SW 1271 (cell line): ENCODE measurements at regions not wholly inside any gene's neighbourhood (a gene's known extent, or its start where the extent isn't known, plus 50 kb on each side); places are given as distances from the start of the nearest gene placed in this dataset.

Source experiments
- DNase-seq, 2 experiments: peaks; one replicate each; lab custom pipeline; 2025; lab: John Stamatoyannopoulos, UW

DNA sequence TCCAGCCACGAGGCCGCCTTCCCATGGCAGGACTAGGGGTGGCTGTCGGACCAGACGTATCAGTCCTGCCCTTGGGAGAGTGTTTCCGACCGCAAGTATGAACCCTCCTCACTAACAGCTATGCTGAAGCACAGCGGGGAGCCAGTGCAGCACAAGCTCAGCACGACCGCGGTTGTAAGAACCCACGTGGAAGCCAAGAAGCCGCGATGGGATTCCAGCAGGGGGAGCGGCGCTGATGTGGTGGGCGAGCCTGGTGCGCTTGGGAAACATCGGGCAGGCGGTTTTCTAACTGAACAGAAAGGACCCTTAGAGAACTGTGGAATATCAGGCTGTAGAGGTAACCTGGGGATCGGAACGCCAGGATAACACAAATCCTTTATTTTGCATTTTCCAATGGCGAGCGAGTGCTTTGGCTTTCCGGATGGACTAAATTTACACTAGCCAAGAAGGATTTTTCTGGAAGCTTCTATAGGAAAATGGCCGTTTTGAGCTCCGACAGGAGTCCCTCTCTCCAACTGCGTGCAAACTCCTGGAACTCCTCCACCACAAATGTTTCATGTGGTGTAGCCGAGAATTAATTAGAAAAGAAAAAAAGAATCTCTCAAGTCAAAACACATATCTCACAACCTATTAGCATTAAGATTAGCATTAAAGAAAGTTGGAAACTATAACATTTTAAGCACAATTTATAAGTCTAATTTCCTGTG is 132.0 kb upstream of the MYCN start:
- DNase-seq = no peak

GRCh38 chr2:15808944-15809343 is 131.4 kb upstream of the MYCN start:
- DNase-seq = no peak

- DNase-seq = no peak
Observed at GRCh38 chr2:15809404-15809803, 130.9 kb upstream of the MYCN start.

- no peak for DNase-seq
Observed at GRCh38 chr2:15810477-15811150, 129.7 kb upstream of the MYCN start.

DNA sequence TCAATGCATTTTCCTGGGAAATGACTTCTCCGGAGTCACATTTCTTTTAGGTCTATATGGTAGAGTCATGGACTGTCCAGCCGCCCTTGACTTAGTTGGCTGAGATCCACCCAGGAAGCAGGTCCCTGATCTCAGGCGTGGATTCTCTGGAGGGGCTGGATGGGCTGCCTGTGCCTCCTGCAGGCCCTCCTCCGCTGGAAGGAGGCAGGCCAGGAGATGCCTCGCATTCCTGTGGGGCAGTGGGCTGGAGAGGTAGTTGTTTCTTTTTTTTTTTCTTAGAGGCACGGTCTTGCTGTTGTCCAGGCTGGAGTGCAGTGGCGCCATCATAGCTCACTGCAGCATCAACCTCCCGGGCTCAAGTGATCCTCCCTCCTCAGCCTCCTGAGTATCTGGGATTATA is 129.0 kb upstream of the MYCN start:
- DNase-seq = no peak

- DNase-seq = no peak
Observed at GRCh38 chr2:15812187-15812780, 128.1 kb upstream of the MYCN start.

DNA sequence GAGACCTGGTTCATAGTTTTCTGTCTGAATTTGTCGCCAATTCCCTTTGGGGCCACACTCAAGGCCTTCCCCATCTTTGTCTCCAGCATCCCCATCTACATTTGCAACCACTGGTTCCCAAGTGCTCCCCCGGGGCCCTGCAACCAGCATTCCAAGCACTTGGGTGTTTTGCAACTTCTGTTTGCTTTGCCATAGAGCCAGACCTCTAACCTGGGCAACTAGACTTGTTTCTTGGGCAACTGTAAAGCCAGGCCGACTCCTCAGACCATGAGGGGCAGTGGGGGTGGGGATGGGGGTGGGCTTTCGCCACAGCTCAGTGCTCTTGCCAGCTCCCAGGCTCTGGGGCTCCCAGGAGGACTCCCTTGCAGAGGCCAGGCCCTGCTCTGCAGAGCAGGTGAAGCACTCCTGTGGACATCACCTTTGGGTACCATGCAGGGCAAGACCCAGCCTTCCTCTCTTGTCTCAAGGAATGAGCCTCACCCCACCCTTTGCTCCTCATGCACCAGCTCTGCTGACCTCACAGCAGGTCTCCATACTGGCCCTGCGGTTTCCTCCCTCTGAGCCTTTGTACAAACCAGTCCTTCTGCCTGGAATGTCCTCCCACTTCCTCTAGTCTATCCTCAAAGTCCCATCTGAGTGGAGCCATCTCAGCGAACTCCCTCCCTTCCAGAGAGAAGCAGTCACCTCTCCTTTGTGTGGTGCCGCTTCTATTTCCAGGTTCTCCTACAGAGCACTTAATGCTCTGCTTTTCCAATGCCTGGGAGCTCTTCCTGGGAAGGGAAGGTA is 126.7 kb upstream of the MYCN start:
- DNase-seq = no peak

DNA sequence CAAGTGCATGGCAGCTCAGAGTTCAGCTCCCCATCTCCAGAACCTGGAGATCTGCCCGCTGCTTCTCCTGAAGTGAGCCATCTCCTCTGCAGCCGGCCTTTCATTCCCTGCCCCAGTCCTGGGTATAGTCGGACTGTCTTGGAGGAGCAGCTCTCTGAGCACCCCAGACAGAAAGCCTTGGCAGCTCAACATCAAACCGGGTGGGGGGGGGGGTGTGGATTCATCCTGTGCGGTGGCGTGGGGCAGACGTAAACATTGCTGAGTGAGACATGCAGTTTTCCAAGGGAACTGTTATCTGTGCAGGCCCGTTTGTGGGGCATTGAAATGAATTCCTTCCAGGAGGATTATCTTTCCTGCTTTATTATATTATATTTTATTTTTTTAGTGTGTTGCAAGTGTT is 125.9 kb upstream of the MYCN start:
- no peak for DNase-seq

GRCh38 chr2:15814946-15815345 is 125.4 kb upstream of the MYCN start:
- no peak for DNase-seq

- no peak for DNase-seq
Observed at GRCh38 chr2:15816226-15816625, 124.1 kb upstream of the MYCN start.

DNA sequence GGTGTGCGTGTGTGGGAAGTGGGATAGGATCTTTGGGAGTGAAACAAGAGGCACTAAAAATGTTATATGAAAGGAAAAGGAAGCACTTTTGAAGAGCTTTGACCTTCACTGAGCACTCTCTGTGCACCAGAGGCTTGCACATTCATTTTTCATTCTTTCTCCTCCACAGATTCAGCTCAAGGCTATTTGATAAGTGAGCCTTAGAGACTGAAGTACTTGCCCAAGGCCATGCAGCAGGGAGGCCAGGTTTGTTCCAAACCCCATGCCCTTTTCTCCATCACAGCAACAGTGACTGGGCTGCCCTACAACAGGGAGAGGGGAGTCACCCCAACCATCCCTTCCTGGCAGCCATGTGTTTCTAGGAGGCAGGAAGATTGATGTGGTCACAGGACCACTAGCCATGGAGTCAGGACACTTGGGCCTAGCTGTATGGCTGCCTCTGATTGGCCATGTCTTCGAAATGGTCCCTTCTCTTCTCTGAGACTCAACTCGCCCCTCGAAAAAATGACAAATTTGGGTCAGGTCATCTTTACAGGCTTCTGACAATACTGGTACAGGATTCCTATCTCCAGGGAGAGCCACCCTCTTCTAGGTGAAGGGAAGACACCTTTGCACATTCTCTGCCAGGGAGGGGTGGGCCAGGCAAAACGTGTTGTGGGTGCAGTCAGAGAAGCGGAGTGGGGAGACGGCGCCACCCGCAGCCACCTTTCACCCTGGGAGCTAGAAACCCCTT is 123.5 kb upstream of the MYCN start:
- DNase-seq = no peak

- no peak for DNase-seq
Observed at GRCh38 chr2:15817748-15818147, 122.6 kb upstream of the MYCN start.

GRCh38 chr2:15818318-15818753 is 122.0 kb upstream of the MYCN start:
- no peak for DNase-seq

DNA sequence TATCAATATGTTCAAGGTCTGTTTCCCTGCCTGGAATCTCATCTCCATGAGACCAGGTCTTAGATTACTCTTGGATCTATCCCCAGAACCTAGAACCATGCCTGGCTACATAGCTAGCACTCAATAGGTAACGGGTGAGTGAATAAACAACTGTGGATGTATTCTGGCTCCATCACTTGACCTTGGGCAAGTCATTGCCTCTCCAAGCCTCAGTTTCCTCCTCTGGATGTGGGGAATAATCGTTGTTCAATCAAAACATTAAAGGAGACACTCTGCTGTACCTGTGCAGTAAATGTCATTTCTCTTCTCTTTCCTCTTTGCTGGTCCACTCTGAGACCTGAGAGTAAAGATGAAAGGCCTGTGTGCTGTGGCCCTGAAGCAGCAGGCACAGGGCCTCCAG is 121.5 kb upstream of the MYCN start:
- no peak for DNase-seq

- DNase-seq = no peak
Observed at GRCh38 chr2:15819562-15820256, 120.6 kb upstream of the MYCN start.

DNA sequence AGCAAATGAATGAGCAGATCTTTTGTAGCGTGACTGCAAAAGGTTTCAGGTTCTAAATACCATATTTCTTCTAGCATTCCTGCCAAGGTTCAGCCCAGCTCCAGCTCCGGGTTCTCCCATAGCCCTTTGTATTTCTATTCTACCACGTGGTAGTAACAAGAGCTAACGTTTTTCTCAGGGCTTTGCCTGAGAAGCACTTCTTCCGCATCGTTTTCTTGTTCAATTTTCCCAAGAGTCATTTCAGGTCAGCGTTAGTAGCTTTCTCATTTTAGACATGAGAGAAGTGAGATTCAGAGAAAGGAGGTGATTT is 120.1 kb upstream of the MYCN start:
- no peak for DNase-seq

DNA sequence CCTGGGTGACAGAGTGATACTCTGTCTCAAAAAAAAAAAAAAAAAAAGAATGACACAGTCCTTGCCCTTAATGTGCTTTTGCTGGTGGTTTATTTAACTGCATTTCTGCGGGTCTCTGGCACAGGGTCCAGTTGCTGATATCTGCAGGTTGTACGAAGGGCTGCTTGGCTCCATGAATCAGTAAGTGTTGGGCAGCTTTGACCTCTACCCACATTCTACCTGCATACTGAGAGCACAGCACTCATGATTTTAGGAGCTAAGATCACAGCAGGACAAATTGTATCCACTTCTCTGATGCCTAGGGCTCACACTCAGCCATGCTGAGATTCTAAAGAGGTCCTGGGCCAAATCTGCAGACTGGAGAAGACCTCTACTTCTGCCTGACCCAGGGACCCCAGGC is 119.4 kb upstream of the MYCN start:
- DNase-seq = no peak

DNA sequence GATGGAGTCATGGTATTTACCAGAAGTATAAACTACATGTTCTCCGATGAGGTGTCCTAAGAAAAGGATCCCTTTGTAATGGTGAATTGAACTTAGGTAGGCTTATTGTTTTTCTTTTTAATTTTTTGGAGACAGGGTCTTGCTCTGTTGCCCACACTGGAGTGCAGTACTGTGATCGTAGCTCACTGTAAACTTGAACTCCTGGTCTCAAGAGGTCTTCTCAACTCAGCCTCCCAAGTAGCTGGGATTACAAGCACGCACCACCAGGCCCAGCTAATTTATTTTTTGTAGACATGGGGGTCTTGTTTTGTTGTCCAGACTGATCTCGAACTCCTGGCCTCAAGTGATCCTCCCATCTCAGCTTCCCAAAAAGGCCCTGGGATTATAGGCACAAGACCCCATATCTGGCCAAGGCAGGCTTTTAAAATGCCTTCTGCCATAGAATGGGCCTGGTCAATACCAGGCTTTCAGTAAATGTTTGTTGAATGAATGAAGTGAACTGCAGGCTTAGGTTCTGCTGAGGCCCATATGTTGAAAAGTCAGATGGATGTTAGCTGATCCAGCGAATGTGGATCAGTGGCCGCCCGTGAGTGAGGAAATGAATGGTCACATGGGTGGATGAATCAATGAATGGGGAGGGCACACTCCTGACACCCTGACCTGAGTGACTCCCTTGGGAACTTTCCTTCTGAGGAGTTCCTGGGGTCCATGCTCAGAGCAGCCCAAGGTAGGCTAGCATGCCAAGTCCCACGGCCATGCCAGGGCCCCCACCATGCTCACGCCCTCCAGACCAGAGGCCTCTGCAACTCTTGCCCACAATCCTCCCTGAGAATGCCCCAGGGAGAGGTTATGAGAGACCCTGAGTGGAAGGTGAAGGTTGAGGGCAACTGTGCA is 118.0 kb upstream of the MYCN start:
- DNase-seq = no peak

GRCh38 chr2:15823459-15824396 is 116.6 kb upstream of the MYCN start:
- no peak for DNase-seq
